Ureter (tissue), 1 donor: ENCODE measurements at regions not wholly inside any gene's neighbourhood (a gene's known extent, or its start where the extent isn't known, plus 50 kb on each side); places are given as distances from the start of the nearest gene placed in this dataset.
"Not testable (repeated sequence)": the region's sequence is repeated elsewhere in the genome, so short reads cannot be mapped to it uniquely, and the experiment has no call there.

ENCODE experiments used
- DNase-seq: peaks from one replicate; pipeline ENCODE4 v3.0.0-alpha.2; 2020; ENCODE audit warnings: low spot score
- donor health status: DM: yes; HTN: yes; CAD: no.

DNA sequence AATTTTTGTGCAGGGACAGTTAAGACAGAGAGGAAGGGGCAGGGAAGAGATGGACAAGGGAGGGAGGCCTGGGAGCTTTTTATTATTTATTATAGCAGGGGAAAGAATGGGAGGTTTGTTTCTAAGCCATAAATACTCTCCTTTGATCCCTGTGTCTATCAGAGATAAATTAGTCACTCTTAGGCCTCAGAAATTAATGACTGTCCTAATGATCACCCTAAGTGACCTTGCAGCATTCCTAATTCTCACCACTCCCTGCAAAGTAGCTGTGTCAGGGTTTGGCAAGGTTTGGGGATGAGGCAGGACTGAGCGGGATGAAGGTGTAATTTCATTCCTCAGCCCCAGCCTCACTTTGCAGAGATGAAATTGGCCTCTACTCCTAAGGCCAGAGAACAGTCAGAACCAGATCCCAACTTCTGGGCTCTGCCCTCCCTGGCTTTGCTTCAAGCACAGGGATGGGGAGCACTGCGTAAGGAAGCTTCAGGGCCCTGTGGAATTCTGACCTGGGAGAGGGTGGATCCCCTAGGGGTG, 95.0 kb downstream of the TMEM17 start:
- no peak for DNase-seq

- DNase-seq: no peak
These were observed 96.0 kb downstream of the TMEM17 start for GRCh38 chr2:62410015-62410453.

- DNase-seq: no peak
These were observed 96.6 kb downstream of the TMEM17 start for GRCh38 chr2:62409442-62409841.

DNA sequence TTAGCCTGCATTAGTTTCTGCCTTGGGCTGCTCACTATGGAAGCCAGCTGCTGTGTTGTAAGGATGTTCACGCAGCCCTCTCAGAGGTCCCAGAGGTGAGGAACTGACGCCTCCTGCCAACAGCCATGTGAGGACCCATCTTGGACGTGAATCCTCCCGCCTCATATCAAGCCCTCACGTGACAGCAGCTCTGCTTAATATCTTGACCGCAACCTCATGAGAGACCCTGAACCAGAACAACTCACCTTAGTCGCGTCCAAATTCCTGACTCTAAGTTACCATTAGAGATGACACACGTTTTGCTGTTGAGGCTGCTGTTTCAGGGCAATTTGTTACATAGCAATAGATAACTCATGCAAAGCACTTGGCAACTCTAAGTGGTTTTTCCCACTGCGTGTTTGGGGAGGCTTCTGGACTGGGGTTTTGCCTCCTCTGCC, 97.7 kb downstream of the TMEM17 start:
- no peak for DNase-seq

- no peak for DNase-seq
These were observed 98.2 kb downstream of the TMEM17 start for GRCh38 chr2:62407838-62408237.

DNA sequence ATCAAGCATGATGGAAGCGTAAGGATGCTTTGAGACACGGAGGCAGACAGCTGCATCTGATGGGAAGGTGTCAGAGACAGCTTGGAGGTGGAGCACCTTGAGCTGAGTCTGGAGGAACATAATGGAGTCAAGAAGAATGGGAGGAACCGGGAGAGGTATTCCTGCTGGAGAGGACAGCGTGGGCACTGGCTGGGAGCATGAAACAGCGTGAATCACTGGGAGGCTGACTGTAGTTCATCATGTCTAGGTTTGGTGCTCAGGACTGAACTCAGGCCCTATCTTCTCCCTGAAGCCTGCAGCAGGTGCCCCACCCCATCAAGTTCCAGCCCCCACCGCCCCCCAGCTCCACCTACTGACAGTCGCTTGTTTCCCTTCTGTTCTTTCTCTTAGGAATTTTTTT, 98.6 kb downstream of the TMEM17 start:
- no peak for DNase-seq

DNA sequence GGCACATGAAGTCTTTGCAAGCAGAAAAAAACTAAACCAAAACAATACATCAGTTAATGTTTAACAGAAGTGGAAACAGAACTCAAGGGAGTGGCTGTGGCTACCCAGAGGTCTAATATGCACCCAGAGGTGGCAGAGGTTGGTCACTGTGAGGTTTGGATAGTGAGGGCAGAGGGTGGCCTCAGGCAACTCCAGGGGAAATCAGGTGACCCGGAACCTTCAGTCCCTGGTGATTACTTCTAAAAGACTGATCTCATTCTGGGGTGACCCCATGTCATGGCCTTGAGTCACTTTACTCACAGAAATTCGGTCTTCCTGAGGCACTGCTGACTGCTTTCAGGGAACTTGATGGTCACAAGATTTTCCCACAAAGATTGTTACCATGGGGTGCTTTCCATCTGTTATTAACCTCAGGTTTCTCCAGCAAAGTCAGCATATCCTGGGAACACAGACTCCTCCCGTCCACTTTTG, 99.4 kb downstream of the TMEM17 start:
- no peak for DNase-seq

DNA sequence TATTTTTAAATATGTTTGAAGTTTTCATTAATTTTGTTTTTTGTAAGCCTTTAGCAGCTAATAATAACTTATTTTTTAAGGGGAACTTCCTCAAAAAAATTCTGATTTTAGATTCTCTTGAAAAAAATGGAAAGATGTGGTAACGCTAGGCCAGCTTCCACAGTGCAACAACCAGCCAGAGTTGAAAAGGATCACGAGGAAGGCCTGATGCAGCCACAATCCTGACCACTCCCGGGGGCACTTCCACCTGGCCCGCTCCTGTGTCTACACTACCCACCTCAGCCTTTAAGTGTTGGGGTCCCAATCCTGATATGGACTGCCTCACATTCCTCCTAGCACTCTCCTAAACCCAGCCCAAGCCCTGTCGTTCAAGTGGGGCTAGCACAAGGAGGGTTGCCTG, 101.1 kb downstream of the TMEM17 start:
- DNase-seq: no peak

DNA sequence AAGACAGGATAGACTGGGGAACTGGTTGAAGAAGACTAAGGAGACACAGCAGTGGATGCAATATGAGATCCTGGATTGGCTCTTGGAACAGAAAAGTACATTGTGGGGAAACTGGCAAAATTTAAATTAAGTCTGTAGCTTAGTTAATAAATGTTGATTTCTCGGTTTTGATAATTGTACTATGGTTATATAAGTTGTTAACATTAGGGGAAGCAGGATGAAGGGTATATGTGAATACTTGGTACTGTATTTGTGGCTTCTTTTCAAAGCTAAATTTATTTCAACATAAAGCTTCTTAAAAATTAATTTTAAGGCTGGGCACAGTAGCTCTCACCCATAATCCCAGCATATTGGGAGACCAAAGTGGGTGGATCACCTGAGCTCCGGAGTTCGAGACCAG, 103.8 kb downstream of the TMEM17 start:
- no peak for DNase-seq

GRCh38 chr2:62398356-62398755, 107.6 kb downstream of the TMEM17 start:
- no peak for DNase-seq

DNA sequence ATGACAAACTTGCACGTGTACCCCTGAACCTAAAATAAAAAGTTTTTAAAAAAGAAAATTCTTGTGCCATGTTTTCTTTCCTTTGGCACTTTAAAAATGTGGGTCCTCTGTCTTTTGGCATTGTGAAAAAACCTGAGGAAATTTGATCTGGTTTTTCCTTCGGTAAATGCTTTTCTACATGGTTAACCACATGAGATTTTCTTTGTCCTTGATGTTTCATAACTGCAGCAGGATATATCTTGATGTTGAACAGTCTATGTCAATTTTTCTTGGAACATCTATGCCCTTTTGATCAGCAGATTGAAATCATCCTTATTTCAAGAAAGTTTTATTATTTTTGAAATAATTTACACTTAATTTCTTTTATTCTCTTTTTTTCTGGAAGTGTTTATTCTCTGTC, 109.1 kb downstream of the TMEM17 start:
- DNase-seq: no peak

DNA sequence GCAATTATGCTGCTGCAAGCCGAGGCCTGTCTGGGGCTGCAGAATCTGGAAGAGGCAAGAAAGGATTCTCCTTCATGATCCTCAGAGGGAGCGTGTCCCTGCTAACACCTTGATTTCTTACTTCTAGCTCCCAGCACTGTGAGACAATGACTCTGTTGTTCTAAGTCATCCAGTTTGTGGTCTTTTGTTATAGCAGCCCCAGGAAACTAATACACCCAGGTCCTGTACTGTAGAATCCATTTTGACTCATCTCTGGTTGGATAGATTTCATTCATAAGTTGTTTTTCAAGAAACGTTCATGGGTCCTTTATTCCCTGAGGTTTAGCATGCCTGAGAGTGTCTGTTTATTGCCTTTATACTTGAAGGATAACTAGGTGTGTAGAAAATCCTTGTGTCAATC, 112.7 kb downstream of the TMEM17 start:
- no peak for DNase-seq

- no peak for DNase-seq
These were observed 114.3 kb downstream of the TMEM17 start for GRCh38 chr2:62391696-62392095.

DNA sequence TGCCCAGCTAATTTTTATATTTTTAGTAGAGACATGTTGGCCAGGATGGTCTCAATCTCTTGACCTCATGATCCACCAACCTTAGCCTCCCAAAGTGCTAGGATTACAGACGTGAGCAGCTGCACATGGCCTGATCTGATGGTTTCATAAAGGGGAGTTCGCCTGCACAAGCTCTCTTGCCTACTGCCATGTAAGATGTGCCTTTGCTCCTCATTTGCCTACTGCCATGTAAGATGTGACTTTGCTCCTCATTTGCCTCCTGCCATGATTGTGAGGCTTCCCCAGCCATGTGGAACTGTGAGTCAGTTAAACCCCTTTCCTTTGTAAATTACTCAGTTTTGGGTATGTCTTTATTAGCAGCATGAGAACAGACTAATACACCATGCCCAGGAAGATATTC, 119.6 kb downstream of the TMEM17 start:
- not testable (repeated sequence) for DNase-seq

- no peak for DNase-seq
These were observed 122.1 kb downstream of the TMEM17 start for GRCh38 chr2:62383846-62384245.

DNA sequence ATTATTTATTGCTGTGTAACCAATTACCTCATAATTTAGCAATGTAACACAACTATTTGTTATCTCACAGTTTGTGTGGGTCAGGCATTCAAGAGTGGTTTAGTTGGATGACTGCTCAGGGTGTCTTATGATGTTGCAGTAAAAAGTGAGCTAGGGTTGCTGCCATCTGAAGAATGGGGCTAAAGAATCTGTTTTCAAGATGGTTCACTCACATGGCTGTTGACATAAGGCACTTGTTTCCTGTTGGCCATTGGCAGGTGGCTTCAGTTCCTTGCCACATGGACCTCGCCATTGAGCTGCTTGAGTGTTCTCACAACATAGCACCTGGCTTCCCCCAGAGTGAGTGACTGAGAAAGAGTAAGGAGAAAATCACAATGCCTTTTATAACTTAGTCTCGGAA, 123.2 kb downstream of the TMEM17 start:
- no peak for DNase-seq

- DNase-seq: no peak
These were observed 123.9 kb downstream of the TMEM17 start for GRCh38 chr2:62382122-62382521.

GRCh38 chr2:62381656-62382055, 124.3 kb downstream of the TMEM17 start:
- DNase-seq: no peak

- no peak for DNase-seq
These were observed 126.4 kb downstream of the TMEM17 start for GRCh38 chr2:62379566-62379965.

- no peak for DNase-seq
These were observed 130.9 kb downstream of the TMEM17 start for GRCh38 chr2:62375113-62375420.

DNA sequence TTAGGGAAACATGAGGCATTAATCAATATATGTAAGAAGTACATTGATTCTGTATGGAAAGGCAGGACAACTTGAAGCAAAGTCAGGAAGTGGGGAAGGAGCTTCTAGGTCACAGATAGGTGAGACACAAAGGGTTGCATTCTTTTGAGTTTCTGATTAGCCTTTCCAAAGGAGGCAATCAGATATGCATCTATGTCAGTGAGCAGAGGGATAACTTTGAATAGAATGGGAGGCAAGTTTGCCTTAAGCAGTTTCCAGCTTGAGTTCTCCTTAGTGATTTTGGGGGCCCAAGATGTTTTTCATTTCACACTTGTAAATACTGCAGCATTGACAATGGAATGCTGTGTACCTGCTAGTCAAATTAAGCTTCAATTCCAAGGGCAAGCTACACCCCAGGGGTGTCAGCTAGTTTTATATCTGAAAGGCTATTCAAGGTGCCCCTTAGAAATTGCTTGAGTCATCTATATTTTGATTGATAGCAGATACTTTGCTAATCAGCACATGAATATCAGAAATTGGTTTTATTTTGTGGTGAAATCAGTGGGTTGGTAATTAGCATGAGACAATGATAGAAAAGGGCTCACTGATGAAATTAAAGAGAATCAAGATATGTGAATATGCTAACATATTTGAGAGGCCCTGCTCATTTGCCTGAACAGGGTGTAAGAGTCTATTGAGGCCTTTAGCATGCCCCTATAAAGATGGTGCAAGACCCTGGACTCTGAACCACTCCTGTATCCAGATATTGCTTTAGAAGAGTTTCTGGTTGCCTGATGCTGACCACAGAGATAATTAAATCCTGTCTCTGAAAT, 131.5 kb downstream of the TMEM17 start:
- no peak for DNase-seq

- DNase-seq: no peak
These were observed 133.2 kb downstream of the TMEM17 start for GRCh38 chr2:62372824-62373223.

DNA sequence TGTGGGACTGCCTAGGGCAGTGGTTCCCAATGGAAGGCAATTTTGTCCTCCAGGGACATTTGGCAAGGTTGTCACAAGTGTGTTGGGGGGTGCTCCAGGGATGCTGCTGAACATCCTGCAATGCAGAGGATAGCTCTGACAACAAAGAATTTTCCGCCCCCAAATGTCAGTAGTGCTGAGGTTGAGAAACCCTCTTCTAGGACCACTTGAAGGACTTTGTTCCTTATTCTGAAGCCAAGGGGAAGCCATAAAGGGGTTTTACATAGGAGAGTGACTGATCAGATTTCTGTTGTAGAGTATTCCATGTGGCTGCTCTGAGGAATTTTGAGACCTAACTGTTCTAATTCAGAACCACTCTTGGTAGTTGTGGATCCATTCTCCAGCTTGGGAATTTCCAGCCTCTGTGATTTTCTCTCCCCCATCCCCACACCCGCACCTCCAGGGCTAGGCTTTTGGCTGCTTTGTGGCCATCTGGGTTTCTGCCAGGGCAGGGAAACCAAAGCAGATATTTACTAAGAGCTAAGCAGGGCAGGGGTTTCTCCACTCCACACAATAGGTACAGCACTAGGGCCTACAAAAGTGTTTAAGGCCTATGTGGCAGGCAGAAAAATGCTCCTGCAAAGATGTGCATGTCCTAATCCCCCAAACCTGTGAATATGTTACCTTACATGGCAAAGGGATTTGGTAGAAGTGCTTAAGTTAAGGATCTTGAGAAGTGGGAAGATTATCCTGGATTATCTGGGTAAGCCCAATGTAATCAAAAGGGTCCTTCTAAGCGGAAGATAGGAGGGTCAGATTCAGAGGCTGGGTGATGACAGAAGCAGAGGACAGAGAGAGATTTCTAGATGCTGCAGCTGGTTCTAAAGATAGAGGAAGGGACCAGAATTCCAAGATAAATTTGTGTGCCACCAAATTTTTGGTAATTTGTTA, 135.4 kb downstream of the TMEM17 start:
- no peak for DNase-seq
